ENCODE measurements at regions not wholly inside any gene's neighbourhood (a gene's known extent, or its start where the extent isn't known, plus 50 kb on each side); places are given as distances from the start of the nearest gene placed in this dataset.
"Not testable (repeated sequence)": the region's sequence is repeated elsewhere in the genome, so short reads cannot be mapped to it uniquely, and the experiment has no call there.

GRCh38 chr5:54794135-54794975 lies 191.0 kb downstream of the ESM1 start:
- Histone ChIP-seq H3K27me3 (no peaks in the 10 kb centered on the region), H3K9me3 (no peaks in the 10 kb centered on the region), H3K4me3 (no peak overlapping the region), H3K27ac (peak overlapping the region; percentile 48 to 53), H3K4me1 (peaks cover 0 to 38% (median 18%) of the 10 kb centered on the region in 4 donors), H3K36me3 (no peaks in the 10 kb centered on the region)
- intact Hi-C loops (cut with DNase I; ENCODE audit: low total_unique reads) = no loop called here
- DNase-seq = no peak
- TF ChIP-seq, protein P1, sequence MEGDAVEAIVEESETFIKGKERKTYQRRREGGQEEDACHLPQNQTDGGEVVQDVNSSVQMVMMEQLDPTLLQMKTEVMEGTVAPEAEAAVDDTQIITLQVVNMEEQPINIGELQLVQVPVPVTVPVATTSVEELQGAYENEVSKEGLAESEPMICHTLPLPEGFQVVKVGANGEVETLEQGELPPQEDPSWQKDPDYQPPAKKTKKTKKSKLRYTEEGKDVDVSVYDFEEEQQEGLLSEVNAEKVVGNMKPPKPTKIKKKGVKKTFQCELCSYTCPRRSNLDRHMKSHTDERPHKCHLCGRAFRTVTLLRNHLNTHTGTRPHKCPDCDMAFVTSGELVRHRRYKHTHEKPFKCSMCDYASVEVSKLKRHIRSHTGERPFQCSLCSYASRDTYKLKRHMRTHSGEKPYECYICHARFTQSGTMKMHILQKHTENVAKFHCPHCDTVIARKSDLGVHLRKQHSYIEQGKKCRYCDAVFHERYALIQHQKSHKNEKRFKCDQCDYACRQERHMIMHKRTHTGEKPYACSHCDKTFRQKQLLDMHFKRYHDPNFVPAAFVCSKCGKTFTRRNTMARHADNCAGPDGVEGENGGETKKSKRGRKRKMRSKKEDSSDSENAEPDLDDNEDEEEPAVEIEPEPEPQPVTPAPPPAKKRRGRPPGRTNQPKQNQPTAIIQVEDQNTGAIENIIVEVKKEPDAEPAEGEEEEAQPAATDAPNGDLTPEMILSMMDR (IDR thresholded peaks at IDR 0.05) = no peak

DNA sequence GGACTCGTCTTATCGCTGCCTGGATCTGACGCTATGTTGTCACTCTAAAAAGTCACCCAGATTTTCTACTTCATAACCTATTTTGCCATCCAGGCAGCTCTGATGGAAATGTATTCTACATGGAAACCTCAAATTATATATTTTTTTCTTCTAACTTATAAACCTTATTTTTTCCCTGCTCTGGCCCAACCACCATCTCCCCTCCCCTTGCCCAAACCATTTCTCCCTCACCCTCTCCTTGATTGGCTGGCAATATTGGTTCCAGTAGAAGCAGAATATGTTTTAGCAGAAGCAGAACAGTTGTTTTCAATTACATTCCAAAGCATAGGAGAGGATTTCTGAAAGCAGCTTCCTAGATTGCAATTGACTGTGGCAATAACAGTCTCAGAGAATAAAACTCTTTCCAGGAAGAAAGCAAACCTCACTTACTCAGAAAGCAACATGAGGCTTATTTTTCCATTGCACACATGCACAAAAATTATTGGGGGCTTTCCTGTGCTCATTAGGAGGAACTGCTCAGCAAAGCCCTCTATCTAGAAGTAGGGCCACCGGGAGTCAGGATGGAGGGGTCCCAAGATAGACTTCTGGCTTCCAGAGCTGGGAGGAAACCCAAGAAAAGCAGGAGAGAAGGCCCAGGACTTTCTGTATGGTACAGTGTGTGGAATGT lies 191.8 kb downstream of the ESM1 start:
- Histone ChIP-seq H3K27ac (peak overlapping the region; percentile 48 to 53), H3K36me3 (no peaks in the 10 kb centered on the region), H3K4me1 (peaks cover 0 to 38% (median 18%) of the 10 kb centered on the region in 4 donors), H3K27me3 (no peaks in the 10 kb centered on the region), H3K4me3 (no peak overlapping the region), H3K9me3 (no peaks in the 10 kb centered on the region)
- intact Hi-C loops (cut with DNase I; ENCODE audit: low total_unique reads) = no loop called here
- DNase-seq = no peak
- TF ChIP-seq, protein P1 (IDR thresholded peaks at IDR 0.05) = no peak

DNA sequence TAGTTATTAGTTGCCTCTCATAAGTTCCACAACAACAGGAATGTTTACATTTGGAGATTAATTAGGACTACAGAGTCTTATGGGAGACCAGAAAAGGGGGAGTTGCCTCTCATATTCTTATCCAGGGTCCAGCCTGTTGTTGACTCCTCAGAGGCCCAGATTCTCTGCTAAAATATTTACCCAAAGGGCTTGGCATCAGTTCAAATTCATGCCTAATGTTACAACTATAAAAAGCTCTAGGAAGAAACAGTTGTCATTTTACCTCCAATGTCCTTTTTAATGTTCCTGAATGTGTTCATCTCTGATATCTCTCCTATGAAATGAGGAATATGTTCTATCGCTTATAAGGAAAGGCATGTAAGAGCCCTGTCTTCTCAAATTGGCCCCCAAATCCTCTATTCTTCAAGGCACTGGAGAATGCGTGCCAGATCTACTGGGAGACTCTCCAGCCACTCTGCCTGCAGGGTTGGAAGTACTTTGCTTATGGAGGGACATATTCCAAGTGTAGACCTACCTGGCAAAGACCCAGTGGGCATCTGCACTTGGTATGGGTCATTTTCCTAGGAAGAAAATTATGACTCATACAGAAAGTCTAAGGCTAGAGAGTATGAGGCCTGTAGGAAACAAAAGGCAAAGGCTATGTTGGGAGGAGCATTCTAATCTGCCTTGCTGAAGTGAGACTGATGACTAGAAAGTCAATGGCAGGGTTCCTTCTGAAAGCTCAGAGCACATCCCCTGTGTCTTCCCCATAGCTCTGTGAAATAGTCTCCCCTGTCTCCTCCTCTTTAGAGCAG lies 192.6 kb downstream of the ESM1 start:
- Histone ChIP-seq H3K9me3 (no peaks in the 10 kb centered on the region), H3K36me3 (no peaks in the 10 kb centered on the region), H3K27me3 (no peaks in the 10 kb centered on the region), H3K4me1 (peaks cover 0 to 38% (median 18%) of the 10 kb centered on the region in 4 donors), H3K4me3 (no peak overlapping the region), H3K27ac (peak overlapping the region; percentile 48 to 53)
- TF ChIP-seq, protein P1 (IDR thresholded peaks at IDR 0.05) = no peak
- intact Hi-C loops (cut with DNase I; ENCODE audit: low total_unique reads) = no loop called here
- no peak for DNase-seq

- H3K36me3 ChIP-seq; H3K27ac ChIP-seq; H3K27me3 ChIP-seq; intact Hi-C loops (cut with DNase I; ENCODE audit: low total_unique reads); H3K9me3 ChIP-seq; H3K4me3 ChIP-seq; DNase-seq: not testable (repeated sequence)
- H3K4me1 ChIP-seq = peaks cover 0 to 25% (median 21%) of the 10 kb centered on the region in 4 donors
Measured at GRCh38 chr5:54787910-54788309, 197.5 kb downstream of the ESM1 start.

DNA sequence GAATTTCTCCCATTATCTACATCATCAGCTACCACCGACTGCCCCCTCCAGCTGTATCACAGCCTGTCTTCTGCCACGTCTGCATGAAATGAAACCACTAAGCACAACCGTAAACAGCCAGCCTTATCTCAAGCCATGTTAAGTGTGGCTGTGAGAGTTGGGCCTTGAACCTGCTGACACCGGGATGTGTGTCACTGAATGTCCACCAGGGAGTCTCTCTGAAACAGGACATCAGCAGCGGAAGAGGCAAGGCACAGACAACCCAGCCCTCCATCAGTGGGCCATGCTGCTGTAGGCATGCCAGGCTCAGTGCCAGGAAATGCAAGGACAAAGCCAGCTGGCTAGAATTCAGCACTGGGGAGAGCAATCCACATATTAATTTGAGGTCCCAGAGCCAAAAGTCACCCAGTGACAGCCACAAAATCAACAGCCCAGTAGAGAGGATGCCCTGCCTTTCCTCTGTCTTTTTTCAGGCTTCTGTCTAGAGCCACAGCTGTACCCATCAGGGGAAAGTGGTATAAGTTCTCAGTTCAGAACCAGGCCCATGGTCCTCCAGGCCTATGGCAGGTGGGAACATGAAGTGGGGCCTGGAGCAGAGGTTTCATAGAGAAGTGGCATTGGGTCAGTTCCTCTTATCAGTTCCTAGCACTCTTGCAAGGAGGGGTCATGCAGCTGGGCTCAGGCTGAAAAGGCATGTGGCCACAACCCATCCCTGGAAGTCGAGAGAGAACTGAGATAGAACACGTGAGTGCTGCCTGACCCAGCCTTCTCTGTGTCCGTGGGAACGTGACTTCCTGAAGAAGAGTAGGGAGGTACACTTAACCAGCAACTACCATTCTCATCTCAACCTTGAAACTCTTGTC lies 199.4 kb downstream of the ESM1 start:
- Histone ChIP-seq H3K27ac (peak overlapping the region; percentile 55 to 66), H3K36me3 (no peaks in the 10 kb centered on the region), H3K4me3 (no peak overlapping the region), H3K27me3 (no peaks in the 10 kb centered on the region), H3K4me1 (peaks cover 0 to 21% (median 19%) of the 10 kb centered on the region in 4 donors), H3K9me3 (no peaks in the 10 kb centered on the region)
- intact Hi-C loops (cut with DNase I; ENCODE audit: low total_unique reads) = no loop called here
- TF ChIP-seq, protein P1 (IDR thresholded peaks at IDR 0.05) = peak in 1 of 2 experiments; percentile 31
- peak; percentile 70 to 85 for DNase-seq
